GM23338 (cell line): ENCODE measurements at regions not wholly inside any gene's neighbourhood (a gene's known extent, or its start where the extent isn't known, plus 50 kb on each side); places are given as distances from the start of the nearest gene placed in this dataset.
A peak's percentile ranks its signal among the peaks of the same experiment; 100 is the strongest.

ENCODE experiments used
- ATAC-seq: fragments of 200-7000 bp; cut with Tn5 transposase; 3 replicates; pipeline ENCODE4 v1.9.1; 2020
- DNase-seq: peaks from one replicate; pipeline ENCODE4 v3.0.0-alpha.2; 2015; ENCODE audit warnings: low spot score
- H2AFZ ChIP-seq: fragments of 200-600 bp; sonication (generic); 2 replicates; pipeline ENCODE4 v1.8.0; 2016; ENCODE audit warnings: antibody characterized with exemption, mild to moderate bottlenecking, moderate library complexity
- H3F3A ChIP-seq: fragments of 200-600 bp; sonication (generic); replicated peaks from 2 replicates; pipeline ENCODE4 v1.8.0; 2017; ENCODE audit warnings: antibody characterized with exemption, mixed run types, low read depth
- H3K27ac ChIP-seq: fragments of 200-600 bp; sonication (generic); 2 replicates; pipeline ENCODE4 v1.6.1; 2016; ENCODE audit warnings: low read depth
- H3K27me3 ChIP-seq: fragments of 200-600 bp; sonication (generic); 2 replicates; pipeline ENCODE4 v1.8.0; 2016; ENCODE audit warnings: mild to moderate bottlenecking, mixed run types, moderate library complexity; ENCODE audit not compliant: insufficient read depth
- H3K36me3 ChIP-seq: fragments of 200-600 bp; sonication (generic); 2 replicates; pipeline ENCODE4 v1.8.0; 2016; ENCODE audit warnings: mild to moderate bottlenecking; ENCODE audit not compliant: insufficient read depth
- H3K4me1 ChIP-seq: fragments of 200-600 bp; sonication (generic); 2 replicates; pipeline ENCODE4 v1.8.0; 2016; ENCODE audit warnings: mild to moderate bottlenecking, moderate library complexity; ENCODE audit not compliant: insufficient read depth
- H3K4me2 ChIP-seq: fragments of 200-600 bp; sonication (generic); 2 replicates; pipeline ENCODE4 v1.7.1; 2017; ENCODE audit warnings: mixed run types
- H3K4me3 ChIP-seq: fragments of 200-600 bp; sonication (generic); 2 replicates; pipeline ENCODE4 v1.6.1; 2016; ENCODE audit warnings: mixed run types
- H3K79me2 ChIP-seq: fragments of 200-600 bp; sonication (generic); replicated peaks from 2 replicates; pipeline ENCODE4 v1.8.0; 2017; ENCODE audit warnings: mild to moderate bottlenecking; ENCODE audit not compliant: insufficient read depth
- H3K9me2 ChIP-seq: fragments of 200-600 bp; sonication (generic); 2 replicates; pipeline ENCODE4 v1.8.0; 2017; ENCODE audit not compliant: insufficient read depth
- H4K20me1 ChIP-seq: fragments of 200-600 bp; sonication (generic); replicated peaks from 2 replicates; pipeline ENCODE4 v1.8.0; 2017; ENCODE audit warnings: mild to moderate bottlenecking; ENCODE audit not compliant: insufficient read depth
- H3K27ac Mint-ChIP-seq: 2 replicates; pipeline ENCODE4 v1.8.0; 2020; ENCODE audit warnings: inconsistent platforms, mild to moderate bottlenecking, moderate library complexity, mixed read lengths
- H3K27me3 Mint-ChIP-seq: 3 replicates; pipeline ENCODE4 v1.8.0; 2022; ENCODE audit warnings: low read depth, mild to moderate bottlenecking, moderate library complexity, mixed read lengths, inconsistent platforms; ENCODE audit not compliant: insufficient read depth, poor library complexity
- H3K36me3 Mint-ChIP-seq: 3 replicates; pipeline ENCODE4 v1.8.0; 2021; ENCODE audit warnings: low read depth, mild to moderate bottlenecking, inconsistent platforms, moderate library complexity, mixed read lengths
- H3K4me1 Mint-ChIP-seq: 3 replicates; pipeline ENCODE4 v1.8.0; 2020; ENCODE audit warnings: mild to moderate bottlenecking, inconsistent platforms, mixed read lengths
- H3K4me3 Mint-ChIP-seq: 3 replicates; pipeline ENCODE4 v1.8.0; 2021; ENCODE audit warnings: moderate library complexity, mild to moderate bottlenecking, inconsistent platforms, mixed read lengths
- H3K9me3 Mint-ChIP-seq: 3 replicates; pipeline ENCODE4 v1.8.0; 2020; ENCODE audit warnings: moderate library complexity, mild to moderate bottlenecking, inconsistent platforms, mixed read lengths
- CREB1 ChIP-seq: fragments of 250-450 bp; sonication (Bioruptor Pico); IDR thresholded peaks from 2 replicates; pipeline ENCODE4 v1.5.0; 2020; ENCODE audit warnings: low read depth, mild to moderate bottlenecking, moderate library complexity
- CTCF ChIP-seq, 2 experiments: fragments of 200-600 bp in 1 of 2; sonication (generic) in 1 of 2; conservative IDR thresholded peaks; 2 replicates each; pipeline versions ENCODE4 v1.5.1 to v1.6.1; 2016 to 2017; ENCODE audit warnings: antibody characterized with exemption in 2 of 2, low read depth in 2 of 2, mild to moderate bottlenecking in 2 of 2, moderate library complexity in 1 of 2
- ETS1 ChIP-seq: IDR thresholded peaks from 2 replicates; pipeline ENCODE4 v1.6.1; 2016; ENCODE audit warnings: antibody characterized with exemption
- EZH2 ChIP-seq: fragments of 200-600 bp; sonication (generic); IDR thresholded peaks from one replicate; pipeline ENCODE4 v1.8.0; 2017; ENCODE audit warnings: antibody characterized with exemption, mild to moderate bottlenecking, low read depth; ENCODE audit not compliant: unreplicated experiment
- EZH2phosphoT487 ChIP-seq: fragments of 200-600 bp; sonication (generic); IDR thresholded peaks from one replicate; pipeline ENCODE4 v1.8.1; 2018; ENCODE audit warnings: antibody characterized with exemption; ENCODE audit not compliant: unreplicated experiment
- JUNB ChIP-seq: IDR thresholded peaks from one replicate; pipeline ENCODE4 v1.6.1; 2016; ENCODE audit warnings: antibody characterized with exemption; ENCODE audit not compliant: unreplicated experiment
- POLR2AphosphoS5 ChIP-seq: IDR thresholded peaks from 2 replicates; pipeline ENCODE4 v1.6.1; 2016; ENCODE audit warnings: antibody characterized with exemption, low read depth
- REST ChIP-seq: IDR thresholded peaks from one replicate; pipeline ENCODE4 v1.6.1; 2018; ENCODE audit warnings: antibody characterized with exemption; ENCODE audit not compliant: unreplicated experiment
- STAT1 ChIP-seq: IDR thresholded peaks from one replicate; pipeline ENCODE4 v1.6.1; 2016; ENCODE audit warnings: antibody characterized with exemption; ENCODE audit not compliant: unreplicated experiment
- ZNF114 ChIP-seq: fragments of 250-450 bp; sonication (Bioruptor Pico); IDR thresholded peaks from 2 replicates; pipeline ENCODE4 v1.5.0; 2020; ENCODE audit warnings: mild to moderate bottlenecking, moderate library complexity
- ZNF331 ChIP-seq: fragments of 250-450 bp; sonication (Bioruptor Pico); IDR thresholded peaks from 2 replicates; pipeline ENCODE4 v1.5.0; 2020; ENCODE audit warnings: low read depth, mild to moderate bottlenecking, moderate library complexity
- ZNF462 ChIP-seq: fragments of 250-450 bp; sonication (Bioruptor Pico); IDR thresholded peaks from 2 replicates; pipeline ENCODE4 v1.5.0; 2020; ENCODE audit warnings: mild to moderate bottlenecking, moderate library complexity

GRCh38 chr11:11206484-11206883, 146.6 kb downstream of the CSNK2A3 start:
- no peaks in the 10 kb centered on the region for H3K36me3 ChIP-seq
- no peak overlapping the region for H3K27ac Mint-ChIP-seq
- no peaks in the 10 kb centered on the region for H3K27me3 ChIP-seq
- DNase-seq, result no peak
- peaks cover 3% of the 10 kb centered on the region for H3K27me3 Mint-ChIP-seq
- no peaks in the 10 kb centered on the region for H3K4me1 ChIP-seq
- H4K20me1 ChIP-seq, result no peaks in the 10 kb centered on the region
- no peak for ATAC-seq
- peak overlapping the region; percentile 53; the same call in 1 of the 2 replicates for H2AFZ ChIP-seq
- no peaks in the 10 kb centered on the region for H3K4me1 Mint-ChIP-seq
- H3K4me3 Mint-ChIP-seq, result no peak overlapping the region
- H3K9me2 ChIP-seq, result no peaks in the 10 kb centered on the region; the same call in 1 of the 2 replicates
- no peak overlapping the region for H3K4me3 ChIP-seq
- no peak overlapping the region for H3K4me2 ChIP-seq
- peaks cover 15% of the 10 kb centered on the region for H3K9me3 Mint-ChIP-seq
- H3F3A ChIP-seq, result no peaks in the 10 kb centered on the region
- no peak for TF ChIP-seq ETS1
- no peak for TF ChIP-seq JUNB
- TF ChIP-seq CREB1 (CRISPR knock-in tag), result no peak
- no peak for TF ChIP-seq EZH2phosphoT487
- no peak for TF ChIP-seq POLR2AphosphoS5
- TF ChIP-seq STAT1, result no peak
- no peak for TF ChIP-seq REST
- TF ChIP-seq ZNF114 (CRISPR knock-in tag), result no peak
- TF ChIP-seq ZNF462 (CRISPR knock-in tag), result no peak
- no peak for TF ChIP-seq EZH2
- TF ChIP-seq ZNF331 (CRISPR knock-in tag), result no peak
- TF ChIP-seq CTCF (conservative IDR thresholded peaks at IDR 0.05; ENCODE audit: low read depth in 2 of 2), result no peak
- no peaks in the 10 kb centered on the region for H3K79me2 ChIP-seq
- peaks cover 3% of the 10 kb centered on the region; the same call in 1 of the 3 replicates for H3K36me3 Mint-ChIP-seq
- H3K27ac ChIP-seq, result no peak overlapping the region
